AML-193 (cell line): ENCODE measurements at regions not wholly inside any gene's neighbourhood (a gene's known extent, or its start where the extent isn't known, plus 50 kb on each side); places are given as distances from the start of the nearest gene placed in this dataset.

Source experiments
- DNase-seq, 2 experiments: peaks; one replicate each; lab custom pipeline; 2025; lab: John Stamatoyannopoulos, UW

- DNase-seq: no peak
Measured at GRCh38 chr11:45036733-45037132, 86.0 kb upstream of the TP53I11 start.

- no peak for DNase-seq
Measured at GRCh38 chr11:45037434-45038005, 86.8 kb upstream of the TP53I11 start.

DNA sequence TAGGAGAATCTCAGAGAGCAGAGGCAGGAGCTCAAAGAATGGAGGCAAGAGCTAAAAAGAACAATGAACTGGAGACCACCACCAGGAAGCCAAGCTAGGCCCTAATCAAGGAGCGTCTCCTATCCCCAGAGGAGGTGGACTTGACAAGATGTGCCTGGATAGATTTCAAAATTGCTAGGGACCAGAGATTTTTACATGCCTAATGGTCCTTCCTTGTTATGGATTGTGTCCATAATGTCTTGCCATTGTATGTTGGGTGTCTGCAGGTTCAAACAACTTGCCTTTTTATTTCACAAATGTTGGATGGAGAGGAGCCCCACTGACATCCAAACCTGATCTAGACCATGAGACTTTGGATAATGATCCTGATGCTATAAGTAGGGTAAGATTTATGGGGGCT, 88.2 kb upstream of the TP53I11 start:
- no peak for DNase-seq

DNA sequence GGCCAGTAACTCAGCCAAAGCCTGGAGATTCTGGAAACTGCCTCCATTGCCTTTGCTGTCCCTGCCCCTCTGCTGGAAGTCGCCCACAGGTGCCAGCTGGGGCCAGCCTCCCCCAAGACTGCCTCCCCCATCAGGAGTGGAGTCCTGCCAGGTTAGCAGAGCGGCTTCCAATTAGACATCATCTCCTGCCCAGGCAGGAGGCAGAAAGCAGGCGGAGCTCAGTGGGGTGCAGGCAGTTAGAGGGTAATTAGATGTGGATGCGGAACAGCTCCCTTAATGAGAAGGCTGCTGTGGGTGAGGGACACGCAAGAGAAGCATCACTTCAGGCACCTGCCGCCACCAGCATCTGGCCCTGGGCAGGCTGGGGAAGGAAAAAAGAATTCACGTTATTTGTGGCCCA, 90.9 kb upstream of the TP53I11 start:
- DNase-seq: no peak

- DNase-seq: no peak
Measured at GRCh38 chr11:45042560-45042959, 91.9 kb upstream of the TP53I11 start.

DNA sequence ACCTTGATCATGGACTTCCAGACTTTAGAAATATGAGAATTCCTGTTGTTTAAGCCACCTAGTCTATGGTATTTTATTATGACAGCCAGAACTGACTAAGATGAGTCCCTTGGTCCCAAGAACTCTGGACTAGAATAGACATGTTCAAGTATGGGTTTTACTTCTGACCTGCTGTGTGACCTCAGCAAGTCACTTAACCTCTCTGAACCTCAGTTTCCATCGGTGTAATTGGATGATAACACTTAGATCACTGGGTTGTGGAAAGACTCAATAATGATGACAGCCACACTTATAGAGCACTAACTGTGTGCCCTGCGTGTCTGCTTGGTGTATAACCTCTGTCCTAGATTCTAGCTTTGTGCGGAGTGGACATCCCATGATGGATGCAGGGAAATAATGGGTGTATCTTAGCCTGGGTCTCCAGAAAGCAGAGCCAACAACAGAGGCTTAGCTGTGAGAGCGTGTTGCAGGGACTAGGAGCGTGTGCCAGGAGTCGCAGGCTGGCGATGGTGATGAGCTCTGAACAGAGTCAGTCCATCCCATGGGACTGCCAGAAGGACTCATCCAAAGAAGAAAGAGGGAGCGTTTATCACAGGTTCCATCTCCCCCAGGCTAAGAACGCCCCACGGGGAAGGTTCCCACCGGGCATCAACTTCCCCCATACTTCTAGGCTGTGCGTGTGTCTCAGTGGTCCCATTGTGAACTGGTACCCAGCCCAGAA, 93.2 kb upstream of the TP53I11 start:
- DNase-seq: no peak

DNA sequence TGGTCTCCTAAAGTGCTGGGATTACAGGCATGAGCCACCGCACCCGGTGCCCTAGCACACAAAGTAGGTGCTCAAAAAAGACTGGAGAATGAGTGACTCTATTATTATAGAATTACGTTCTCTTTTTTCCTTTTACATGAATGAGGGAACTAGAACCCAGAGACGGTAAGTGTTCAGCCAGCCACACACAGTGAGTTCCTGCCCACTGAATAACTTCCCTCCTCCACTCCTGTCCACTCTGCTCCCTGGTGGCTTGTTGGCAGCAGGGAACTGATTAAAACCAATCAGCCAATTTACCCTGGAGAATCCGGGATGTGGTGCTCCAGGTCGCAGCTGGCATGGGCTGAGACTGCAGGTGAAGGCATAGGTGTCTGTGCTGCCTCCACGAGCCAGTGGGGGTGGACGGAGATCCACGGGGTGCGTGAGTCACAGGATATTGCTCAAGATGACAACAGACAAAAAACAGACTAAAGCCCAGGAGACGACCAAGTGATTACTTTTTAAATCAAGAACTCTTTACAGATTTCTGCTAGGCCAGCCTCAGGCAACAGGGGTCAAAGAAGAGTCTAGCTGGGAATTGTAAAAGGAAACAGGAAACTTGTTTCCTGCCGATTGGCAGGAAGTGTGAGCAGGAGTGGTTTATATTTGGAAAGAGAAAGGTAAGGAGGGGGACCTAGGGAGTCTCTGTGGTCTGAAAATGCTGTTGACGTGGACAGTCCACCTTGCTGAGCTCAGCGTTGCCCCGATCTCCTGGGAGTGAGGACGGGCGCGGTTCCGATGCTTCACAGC, 95.2 kb upstream of the TP53I11 start:
- peak; percentile 47 to 49 for DNase-seq

GRCh38 chr11:45048313-45048841, 97.7 kb upstream of the TP53I11 start:
- no peak for DNase-seq

DNA sequence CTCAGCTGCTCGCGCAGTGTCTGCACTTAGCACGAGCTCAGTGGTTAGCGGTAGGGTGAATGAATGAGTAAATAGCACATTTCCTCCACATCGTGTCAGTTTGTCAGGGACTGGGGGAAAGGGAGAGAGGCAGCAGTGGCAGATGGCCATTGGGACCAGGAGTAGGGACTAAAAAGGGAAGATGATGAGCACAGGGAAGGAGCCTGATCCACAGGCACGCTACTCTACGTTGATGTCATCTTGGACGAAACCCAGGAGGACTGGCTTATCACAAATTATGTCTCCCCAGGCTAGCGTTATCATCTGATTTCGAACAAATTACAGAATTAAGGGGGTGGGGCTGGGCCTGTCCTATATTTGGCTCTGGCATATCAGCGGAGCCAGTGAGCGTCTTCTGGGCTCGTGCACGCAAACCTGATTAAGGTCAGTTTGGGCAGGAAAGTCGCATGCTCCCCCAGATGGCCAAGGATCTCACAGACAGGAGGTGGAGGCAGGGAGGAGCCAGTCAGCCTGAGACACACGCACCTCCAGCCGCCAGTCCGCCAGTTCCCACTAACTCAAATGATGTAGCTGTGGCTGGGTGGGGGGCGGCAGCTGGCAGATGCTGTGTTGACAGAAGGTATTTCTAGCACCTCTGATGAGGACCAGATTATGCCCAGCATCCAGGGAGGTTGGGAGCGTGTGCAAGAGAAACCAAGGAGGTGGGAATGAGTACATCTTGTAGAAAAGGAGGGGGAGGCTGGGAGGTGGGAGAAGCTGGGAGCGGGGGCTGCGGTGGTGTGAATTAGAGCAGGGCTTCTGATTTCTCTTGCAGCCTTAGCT, 97.4 kb upstream of the PRDM11 start:
- no peak for DNase-seq

GRCh38 chr11:45050111-45050510, 96.3 kb upstream of the PRDM11 start:
- DNase-seq: no peak

- no peak for DNase-seq
Measured at GRCh38 chr11:45051621-45052020, 94.8 kb upstream of the PRDM11 start.

DNA sequence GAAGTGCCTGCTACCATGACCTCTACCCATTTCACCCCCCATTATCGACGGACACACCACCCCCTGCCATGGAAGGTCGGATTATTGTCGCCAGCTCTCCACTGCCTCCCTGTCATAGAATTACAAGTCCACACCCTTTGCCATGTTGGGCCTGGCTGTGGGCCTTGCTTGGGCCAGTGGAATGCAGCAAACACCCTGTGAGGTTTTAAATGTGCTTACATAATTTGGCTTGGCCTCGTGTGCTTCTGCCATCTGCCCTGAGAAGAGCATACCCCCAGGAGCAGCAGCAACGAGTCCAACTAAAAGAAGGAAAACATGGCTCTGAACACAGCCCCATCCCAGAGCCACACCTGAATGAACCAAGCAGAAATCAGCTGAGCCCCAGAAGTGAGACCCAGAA, 94.1 kb upstream of the PRDM11 start:
- DNase-seq: no peak

- DNase-seq: no peak
Measured at GRCh38 chr11:45053736-45054446, 92.5 kb upstream of the PRDM11 start.

GRCh38 chr11:45054956-45055355, 91.5 kb upstream of the PRDM11 start:
- DNase-seq: no peak

GRCh38 chr11:45056529-45056928, 89.9 kb upstream of the PRDM11 start:
- no peak for DNase-seq

DNA sequence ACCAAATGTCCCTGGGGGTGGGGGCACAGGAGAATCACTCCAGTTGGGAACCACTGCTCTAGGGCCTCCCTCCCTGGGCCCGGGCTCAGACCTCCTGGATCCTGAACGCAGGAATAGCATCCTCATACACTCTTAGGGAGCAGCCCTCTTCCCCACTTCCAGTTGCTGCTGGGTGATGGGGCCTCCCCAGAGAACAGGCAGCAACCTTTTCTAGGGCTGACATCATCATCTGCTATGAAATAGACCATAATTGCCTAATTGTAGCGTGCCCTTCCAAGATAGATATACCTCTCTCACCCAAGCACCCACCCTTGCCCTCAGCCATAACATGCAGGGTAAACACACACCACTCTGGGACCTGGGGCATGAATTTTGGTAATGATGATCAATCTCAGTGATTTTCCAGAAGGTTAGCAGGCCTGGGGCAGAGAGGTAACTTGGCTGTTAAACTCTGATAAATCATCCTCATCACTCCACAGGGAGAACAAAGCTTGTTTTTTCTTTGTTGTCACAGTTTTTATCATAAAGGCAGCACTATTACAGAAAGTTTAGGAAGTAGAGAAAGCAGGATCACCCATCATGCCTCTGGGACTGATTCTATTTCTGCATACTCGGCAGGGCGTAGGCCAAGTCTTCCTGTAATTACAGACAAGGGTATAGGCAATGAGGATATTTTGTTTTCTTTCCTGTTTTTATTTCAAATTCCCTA, 88.3 kb upstream of the PRDM11 start:
- no peak for DNase-seq

GRCh38 chr11:45058647-45058950, 87.8 kb upstream of the PRDM11 start:
- DNase-seq: no peak

- no peak for DNase-seq
Measured at GRCh38 chr11:45060707-45061106, 85.7 kb upstream of the PRDM11 start.

DNA sequence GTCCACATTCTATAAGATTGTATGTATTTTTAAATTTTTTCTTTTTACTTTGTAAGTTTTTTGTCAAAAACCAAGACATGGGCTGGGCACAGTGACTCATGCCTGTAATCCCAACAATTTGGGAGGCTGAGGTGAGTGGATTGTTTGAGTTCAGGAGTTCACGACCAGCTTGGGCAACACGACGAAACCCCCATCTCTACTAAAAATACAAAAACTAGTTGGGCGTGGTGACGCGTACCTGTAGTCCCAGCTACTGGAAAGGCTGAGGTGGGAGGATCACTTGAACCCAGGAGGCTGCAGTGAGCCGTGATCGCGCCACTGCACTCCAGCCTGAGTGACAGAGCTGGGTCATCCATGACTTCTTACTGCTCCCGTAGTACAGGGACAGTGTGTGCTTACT, 84.8 kb upstream of the PRDM11 start:
- no peak for DNase-seq

DNA sequence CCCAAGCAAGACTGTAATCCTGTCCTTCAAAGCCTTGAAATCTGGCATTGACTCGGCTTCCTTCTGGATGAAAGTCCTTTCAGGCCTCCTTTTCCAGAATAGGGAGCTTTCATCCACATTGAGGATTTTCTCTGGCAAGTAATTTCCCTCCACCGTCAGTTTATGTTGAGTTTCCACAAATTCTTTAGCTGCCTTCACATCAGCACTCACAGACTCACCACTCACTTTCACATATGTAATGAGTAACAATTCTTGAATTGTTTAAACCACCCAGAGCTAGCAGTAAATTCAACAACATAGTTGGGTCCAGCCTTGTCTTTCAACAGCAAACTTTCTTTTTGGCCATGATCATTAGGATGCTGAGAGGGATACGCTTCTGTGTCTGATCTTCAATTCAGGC, 84.3 kb upstream of the PRDM11 start:
- no peak for DNase-seq
